ENCODE measurements at regions not wholly inside any gene's neighbourhood (a gene's known extent, or its start where the extent isn't known, plus 50 kb on each side); places are given as distances from the start of the nearest gene placed in this dataset.

DNA sequence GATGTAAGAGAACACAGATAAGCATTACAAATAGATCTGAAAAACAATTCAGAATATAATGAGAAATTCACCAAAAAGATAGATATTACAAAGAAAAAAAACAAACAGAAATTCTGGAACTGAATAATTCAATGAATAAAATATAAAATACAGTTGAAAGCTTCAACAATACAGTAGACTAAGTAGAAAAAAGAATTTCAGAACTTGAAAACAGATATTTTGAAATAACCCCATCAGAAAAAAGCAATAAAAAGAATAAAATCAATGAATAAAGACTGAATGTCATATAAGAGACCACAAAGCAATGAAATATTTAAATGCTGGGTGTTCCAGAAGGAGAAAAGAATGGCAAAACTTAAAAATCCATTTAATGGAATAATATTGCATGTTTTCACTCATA lies 611.4 kb upstream of the GHITM start:
- Histone ChIP-seq H3K4me1 (no peaks in the 10 kb centered on the region), H3K27ac (no peak overlapping the region), H3K9me3 (peaks cover 0 to 7% of the 10 kb centered on the region in 2 donors), H3K36me3 (no peaks in the 10 kb centered on the region), H3K27me3 (no peaks in the 10 kb centered on the region), H3K4me3 (no peak overlapping the region)
- intact Hi-C loops (cut with DNase I): no loop called here
- DNase-seq (ENCODE audit: low spot score in 2 of 2): no peak
- TF ChIP-seq, protein P1, sequence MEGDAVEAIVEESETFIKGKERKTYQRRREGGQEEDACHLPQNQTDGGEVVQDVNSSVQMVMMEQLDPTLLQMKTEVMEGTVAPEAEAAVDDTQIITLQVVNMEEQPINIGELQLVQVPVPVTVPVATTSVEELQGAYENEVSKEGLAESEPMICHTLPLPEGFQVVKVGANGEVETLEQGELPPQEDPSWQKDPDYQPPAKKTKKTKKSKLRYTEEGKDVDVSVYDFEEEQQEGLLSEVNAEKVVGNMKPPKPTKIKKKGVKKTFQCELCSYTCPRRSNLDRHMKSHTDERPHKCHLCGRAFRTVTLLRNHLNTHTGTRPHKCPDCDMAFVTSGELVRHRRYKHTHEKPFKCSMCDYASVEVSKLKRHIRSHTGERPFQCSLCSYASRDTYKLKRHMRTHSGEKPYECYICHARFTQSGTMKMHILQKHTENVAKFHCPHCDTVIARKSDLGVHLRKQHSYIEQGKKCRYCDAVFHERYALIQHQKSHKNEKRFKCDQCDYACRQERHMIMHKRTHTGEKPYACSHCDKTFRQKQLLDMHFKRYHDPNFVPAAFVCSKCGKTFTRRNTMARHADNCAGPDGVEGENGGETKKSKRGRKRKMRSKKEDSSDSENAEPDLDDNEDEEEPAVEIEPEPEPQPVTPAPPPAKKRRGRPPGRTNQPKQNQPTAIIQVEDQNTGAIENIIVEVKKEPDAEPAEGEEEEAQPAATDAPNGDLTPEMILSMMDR (IDR thresholded peaks at IDR 0.05): no peak

DNA sequence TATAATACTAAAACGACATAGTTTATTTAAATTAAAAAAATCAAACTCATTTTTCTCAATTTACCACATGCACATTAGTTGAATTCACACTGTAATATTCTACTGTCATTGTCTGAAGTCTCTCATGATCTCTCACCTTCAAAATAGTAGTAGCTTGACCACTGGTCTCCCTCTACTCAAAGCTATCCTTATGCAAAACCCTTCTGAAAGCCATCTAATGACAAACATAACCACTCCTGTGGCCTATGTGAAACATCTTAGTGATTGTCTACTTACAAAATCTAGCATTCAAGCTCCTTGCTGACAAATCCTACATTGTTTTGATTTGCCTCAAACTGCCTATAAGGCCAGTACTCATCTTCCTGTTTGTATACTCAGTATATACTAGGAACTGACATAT lies 606.0 kb upstream of the GHITM start:
- no peaks in the 10 kb centered on the region for H3K4me1 ChIP-seq
- no peak overlapping the region for H3K27ac ChIP-seq
- no peaks in the 10 kb centered on the region for H3K27me3 ChIP-seq
- TF ChIP-seq, protein P1 (IDR thresholded peaks at IDR 0.05): no peak
- DNase-seq (ENCODE audit: low spot score in 2 of 2): no peak
- intact Hi-C loops (cut with DNase I): no loop called here
- no peaks in the 10 kb centered on the region for H3K36me3 ChIP-seq
- H3K4me3 ChIP-seq: no peak overlapping the region
- H3K9me3 ChIP-seq: no peaks in the 10 kb centered on the region

DNA sequence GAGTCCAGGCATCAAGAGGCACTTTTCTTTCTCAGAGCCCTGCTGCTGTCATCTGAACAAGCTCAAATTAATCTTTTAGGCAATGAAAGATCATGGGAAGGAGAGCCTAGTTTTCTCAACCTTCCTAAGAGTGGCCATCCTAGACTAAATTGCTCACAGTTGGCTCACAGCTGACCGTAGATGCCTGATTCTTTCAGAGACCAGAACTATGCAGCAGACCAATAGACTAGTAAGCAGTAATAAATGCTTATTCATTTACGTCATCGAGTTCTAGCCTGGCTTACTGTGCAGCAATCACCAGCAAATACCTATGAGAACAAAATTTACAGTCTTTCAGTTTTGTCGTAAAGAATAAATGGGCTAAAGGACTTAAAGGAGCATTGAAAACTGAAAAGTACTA lies 602.9 kb upstream of the GHITM start:
- H3K9me3 ChIP-seq: no peaks in the 10 kb centered on the region
- no peak overlapping the region for H3K4me3 ChIP-seq
- TF ChIP-seq, protein P1 (IDR thresholded peaks at IDR 0.05): no peak
- no peaks in the 10 kb centered on the region for H3K36me3 ChIP-seq
- H3K4me1 ChIP-seq: no peaks in the 10 kb centered on the region
- intact Hi-C loops (cut with DNase I): no loop called here
- H3K27me3 ChIP-seq: no peaks in the 10 kb centered on the region
- no peak overlapping the region for H3K27ac ChIP-seq
- DNase-seq (ENCODE audit: low spot score in 2 of 2): no peak

DNA sequence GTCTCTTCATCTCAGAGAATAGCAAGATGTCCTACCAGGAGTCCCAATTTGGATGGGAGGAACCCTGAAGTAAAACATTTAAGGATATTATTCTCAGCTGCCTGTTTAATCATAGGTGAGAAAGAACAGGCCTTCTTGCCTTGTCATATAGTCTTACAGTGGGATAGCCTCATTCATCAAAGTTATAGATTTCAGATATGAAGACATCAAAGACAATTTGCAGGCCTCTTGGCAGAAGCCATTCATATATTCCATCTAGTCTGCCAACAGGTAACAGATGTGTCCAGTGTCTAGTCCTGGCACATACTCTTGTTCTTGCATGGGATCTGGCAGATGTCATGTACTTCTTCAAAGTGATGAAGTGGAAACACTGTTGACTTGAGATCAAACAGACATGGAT lies 601.3 kb upstream of the GHITM start:
- no peaks in the 10 kb centered on the region for H3K4me1 ChIP-seq
- DNase-seq (ENCODE audit: low spot score in 2 of 2): no peak
- H3K27ac ChIP-seq: no peak overlapping the region
- no peaks in the 10 kb centered on the region for H3K9me3 ChIP-seq
- no peaks in the 10 kb centered on the region for H3K36me3 ChIP-seq
- intact Hi-C loops (cut with DNase I): no loop called here
- H3K4me3 ChIP-seq: no peak overlapping the region
- no peaks in the 10 kb centered on the region for H3K27me3 ChIP-seq
- TF ChIP-seq, protein P1 (IDR thresholded peaks at IDR 0.05): no peak

DNA sequence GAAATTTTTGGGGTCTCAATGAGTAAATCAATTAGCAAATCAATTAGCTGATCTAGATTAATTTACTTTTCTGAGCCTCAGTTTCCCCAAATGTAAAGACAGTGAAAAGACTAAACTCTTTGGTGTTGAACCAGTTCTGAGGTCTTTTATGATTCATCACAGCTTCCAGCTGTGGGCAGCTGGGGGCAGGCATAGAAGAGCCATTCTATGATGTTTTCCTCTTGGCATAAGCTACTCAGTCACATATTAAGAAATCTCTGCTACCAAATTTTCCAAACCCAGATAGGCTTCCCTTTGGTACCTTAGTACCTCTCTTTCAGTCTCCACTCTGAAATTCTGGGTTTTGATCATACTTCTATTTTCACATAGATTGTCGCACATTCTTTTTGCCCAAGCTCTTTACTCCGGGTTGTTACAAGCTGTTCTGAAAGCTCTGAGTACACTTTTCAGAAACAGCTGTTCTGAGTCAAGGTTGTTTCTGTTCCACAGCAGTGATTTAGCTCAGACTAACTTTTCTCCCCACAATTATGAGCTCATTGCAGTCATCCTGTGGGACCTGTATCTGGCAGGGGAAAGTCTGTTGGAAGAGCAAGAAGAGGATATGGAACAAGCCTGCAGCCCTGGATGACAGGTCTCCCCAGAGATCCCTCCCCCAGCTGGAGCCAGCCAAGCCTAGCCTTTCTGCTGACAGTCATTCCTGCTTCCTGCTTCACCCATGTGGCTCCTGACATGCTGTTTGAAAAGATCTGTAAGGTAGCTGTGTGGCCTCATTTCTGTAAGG lies 599.6 kb upstream of the GHITM start:
- Histone ChIP-seq H3K27me3 (no peaks in the 10 kb centered on the region), H3K4me1 (no peaks in the 10 kb centered on the region), H3K27ac (no peak overlapping the region), H3K4me3 (no peak overlapping the region), H3K36me3 (no peaks in the 10 kb centered on the region), H3K9me3 (no peaks in the 10 kb centered on the region)
- intact Hi-C loops (cut with DNase I): no loop called here
- peak in 1 of 2 donors; percentile 69 for DNase-seq (ENCODE audit: low spot score in 2 of 2)
- TF ChIP-seq, protein P1 (IDR thresholded peaks at IDR 0.05): no peak

All from ascending aorta (tissue), 2 donors.